ENCODE measurements at regions not wholly inside any gene's neighbourhood (a gene's known extent, or its start where the extent isn't known, plus 50 kb on each side); places are given as distances from the start of the nearest gene placed in this dataset.
"Not testable (repeated sequence)": the region's sequence is repeated elsewhere in the genome, so short reads cannot be mapped to it uniquely, and the experiment has no call there.

- no peak for DNase-seq (ENCODE audit: low spot score)
Observed at GRCh38 chr6:168938546-168938945, 315.1 kb downstream of the THBS2 start.

- no peak for DNase-seq (ENCODE audit: low spot score)
Observed at GRCh38 chr6:168937054-168937453, 316.6 kb downstream of the THBS2 start.

- no peak for DNase-seq (ENCODE audit: low spot score)
Observed at GRCh38 chr6:168935628-168936010, 318.0 kb downstream of the THBS2 start.

- no peak for DNase-seq (ENCODE audit: low spot score)
Observed at GRCh38 chr6:168934660-168935627, 318.7 kb downstream of the THBS2 start.

DNA sequence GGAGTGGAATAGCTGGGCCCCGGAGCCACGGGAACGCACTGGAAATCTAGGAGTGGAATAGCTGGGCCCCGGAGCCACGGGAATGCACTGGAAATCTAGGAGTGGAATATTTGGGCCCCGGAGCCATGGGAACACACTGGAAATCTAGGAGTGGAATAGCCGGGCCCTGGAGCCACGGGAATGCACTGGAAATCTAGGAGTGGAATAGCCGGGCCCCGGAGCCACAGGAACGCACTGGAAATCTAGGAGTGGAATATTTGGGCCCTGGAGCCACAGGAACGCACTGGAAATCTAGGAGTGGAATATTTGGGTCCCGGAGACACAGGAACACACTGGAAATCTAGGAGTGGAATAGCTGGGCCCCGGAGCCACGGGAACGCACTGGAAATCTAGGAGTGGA lies 321.5 kb downstream of the THBS2 start:
- not testable (repeated sequence) for DNase-seq (ENCODE audit: low spot score)

DNA sequence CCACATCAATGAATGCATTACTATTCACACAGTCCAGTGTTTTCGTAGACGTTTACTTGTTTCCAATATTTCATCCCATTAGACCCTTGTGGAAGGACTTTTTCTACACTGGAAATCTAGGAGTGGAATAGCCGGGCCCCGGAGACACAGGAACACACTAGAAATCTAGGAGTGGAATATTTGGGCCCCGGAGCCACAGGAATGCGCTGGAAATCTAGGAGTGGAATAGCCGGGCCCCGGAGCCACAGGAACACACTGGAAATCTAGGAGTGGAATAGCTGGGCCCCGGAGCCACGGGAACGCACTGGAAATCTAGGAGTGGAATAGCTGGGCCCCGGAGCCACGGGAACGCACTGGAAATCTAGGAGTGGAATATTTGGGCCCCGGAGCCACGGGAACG lies 322.6 kb downstream of the THBS2 start:
- DNase-seq (ENCODE audit: low spot score) = not testable (repeated sequence)

- DNase-seq (ENCODE audit: low spot score) = no peak
Observed at GRCh38 chr6:168929871-168930450, 323.7 kb downstream of the THBS2 start.

- DNase-seq (ENCODE audit: low spot score) = no peak
Observed at GRCh38 chr6:168928012-168928411, 325.6 kb downstream of the THBS2 start.

- no peak for DNase-seq (ENCODE audit: low spot score)
Observed at GRCh38 chr6:168927026-168927425, 326.6 kb downstream of the THBS2 start.

- DNase-seq (ENCODE audit: low spot score) = no peak
Observed at GRCh38 chr6:168926306-168926705, 327.3 kb downstream of the THBS2 start.

DNA sequence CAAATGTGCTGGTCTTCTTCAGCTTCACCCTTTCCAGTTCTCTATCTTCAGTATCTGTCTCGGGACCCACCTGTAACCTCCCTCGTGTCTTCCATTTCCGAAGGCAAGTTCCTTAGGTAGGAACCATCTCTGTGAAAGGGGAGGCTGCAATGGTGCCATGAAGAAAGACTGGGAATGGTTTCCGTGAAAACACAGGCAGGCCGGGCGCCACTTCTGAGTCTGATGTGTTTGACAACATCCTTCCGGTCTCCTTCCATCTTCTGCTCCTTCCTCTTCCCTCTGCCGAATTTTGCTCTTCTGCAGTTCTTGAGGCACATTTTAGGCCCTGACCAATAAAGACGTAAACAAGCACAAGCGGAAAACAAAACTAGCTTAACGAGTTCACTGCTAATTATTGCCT lies 328.0 kb downstream of the THBS2 start:
- no peak for DNase-seq (ENCODE audit: low spot score)

DNA sequence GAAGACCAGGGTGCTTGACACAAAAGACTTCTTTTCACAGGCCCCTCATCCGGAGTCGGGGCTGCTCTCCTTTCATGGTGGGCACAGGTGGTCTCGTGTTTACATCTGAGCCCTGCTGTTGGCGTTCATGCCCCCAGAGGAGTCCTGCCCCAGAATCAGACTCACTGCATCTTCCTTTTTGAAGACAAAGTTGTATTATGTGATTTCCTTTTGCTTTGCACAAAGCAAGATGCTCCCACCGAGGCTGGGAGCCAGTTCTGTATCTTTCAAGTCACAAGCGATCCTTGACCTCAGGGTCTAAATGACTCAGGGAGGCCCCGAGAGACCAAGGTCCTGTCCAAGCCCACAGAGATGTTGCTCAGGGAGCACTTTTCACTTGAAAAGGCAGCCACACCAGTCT lies 330.5 kb downstream of the THBS2 start:
- no peak for DNase-seq (ENCODE audit: low spot score)

GRCh38 chr6:168922436-168922835 lies 331.2 kb downstream of the THBS2 start:
- no peak for DNase-seq (ENCODE audit: low spot score)

- DNase-seq (ENCODE audit: low spot score) = no peak
Observed at GRCh38 chr6:168920289-168920688, 333.4 kb downstream of the THBS2 start.

DNA sequence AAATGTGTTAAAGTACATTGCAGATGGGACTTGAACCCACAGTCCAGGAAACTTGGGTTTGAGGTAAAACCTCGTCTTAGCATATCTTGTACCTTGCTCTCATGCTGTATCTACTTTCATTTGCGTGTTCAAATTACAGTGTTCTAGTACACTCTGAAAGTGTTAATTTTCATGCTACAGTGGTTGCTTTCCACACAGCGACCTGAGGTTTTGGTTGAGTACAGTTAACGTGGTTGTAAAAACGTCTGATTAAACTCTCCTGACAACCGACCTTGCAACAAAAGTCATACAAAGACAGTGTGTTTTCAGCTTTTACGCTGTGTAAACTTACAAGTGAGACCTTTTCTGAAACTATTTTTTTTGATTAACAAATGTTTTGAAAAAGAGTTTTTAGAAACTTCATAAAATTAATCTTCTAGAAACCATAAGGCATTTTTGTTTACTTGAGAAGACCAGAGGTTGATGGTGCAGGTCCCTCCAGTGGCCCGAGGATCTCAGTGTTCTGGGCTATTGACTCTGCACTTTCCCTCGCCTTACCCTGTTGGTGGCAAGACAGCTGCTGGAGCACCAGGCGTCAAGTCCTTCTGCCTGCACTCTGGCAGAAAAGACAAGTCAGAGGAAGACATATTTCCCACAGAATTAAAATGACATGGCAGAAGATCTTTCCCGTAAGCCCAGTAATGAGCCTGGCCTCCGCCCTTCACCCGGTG lies 334.0 kb downstream of the THBS2 start:
- no peak for DNase-seq (ENCODE audit: low spot score)

- DNase-seq (ENCODE audit: low spot score) = no peak
Observed at GRCh38 chr6:168916576-168917211, 337.0 kb downstream of the THBS2 start.

GRCh38 chr6:168915855-168916254 lies 337.8 kb downstream of the THBS2 start:
- no peak for DNase-seq (ENCODE audit: low spot score)

DNA sequence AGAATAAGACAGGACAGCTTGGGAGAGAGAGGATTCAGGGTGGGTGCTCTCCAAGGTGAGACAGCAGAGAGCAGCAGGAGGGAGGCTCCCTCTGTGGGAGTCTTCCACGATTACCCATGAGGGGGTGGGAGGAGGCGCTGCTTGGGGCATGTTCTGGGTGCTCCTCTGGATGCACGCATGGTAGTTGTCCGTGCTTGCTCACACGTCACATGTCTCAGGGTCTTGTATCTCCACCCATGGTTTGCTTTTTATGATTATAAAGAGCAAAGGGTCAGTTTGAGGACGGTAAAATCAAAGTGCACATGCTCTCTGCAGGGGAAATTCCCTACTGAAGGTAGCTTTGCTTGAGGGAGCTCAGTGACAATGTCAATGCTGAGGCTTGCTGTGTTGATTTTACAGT lies 338.4 kb downstream of the THBS2 start:
- DNase-seq (ENCODE audit: low spot score) = no peak

GRCh38 chr6:168913866-168914469 lies 339.7 kb downstream of the THBS2 start:
- DNase-seq (ENCODE audit: low spot score) = no peak

GRCh38 chr6:168913231-168913865 lies 340.3 kb downstream of the THBS2 start:
- DNase-seq (ENCODE audit: low spot score) = not testable (repeated sequence)

DNA sequence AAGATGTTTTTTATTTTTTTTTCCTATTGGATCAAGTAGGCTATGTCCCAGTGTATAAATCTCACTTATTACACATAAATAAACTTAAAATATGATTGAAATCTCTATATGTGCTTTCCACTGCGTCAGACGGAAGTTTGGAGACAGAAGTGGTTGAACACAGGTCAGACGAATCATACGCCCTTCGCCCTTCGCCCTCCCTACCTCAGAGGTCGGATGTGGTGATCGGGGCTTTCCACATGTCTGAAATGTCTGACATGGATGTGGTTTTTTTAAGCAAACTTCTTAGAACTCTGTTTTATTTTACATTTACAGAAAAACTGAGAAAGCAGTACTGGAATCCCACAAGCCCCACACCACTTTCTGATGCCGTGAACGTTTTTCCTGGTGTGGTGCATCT lies 344.4 kb downstream of the THBS2 start:
- no peak for DNase-seq (ENCODE audit: low spot score)

All from putamen (tissue), 1 donor.